ENCODE measurements at regions not wholly inside any gene's neighbourhood (a gene's known extent, or its start where the extent isn't known, plus 50 kb on each side); places are given as distances from the start of the nearest gene placed in this dataset.

GRCh38 chr12:85530456-85530855, 250.4 kb downstream of the ALX1 start:
- H3K9ac ChIP-seq (ENCODE audit: low read length): no peak overlapping the region
- no peaks in the 10 kb centered on the region for H3K36me3 ChIP-seq (ENCODE audit: control insufficient read depth in 1 of 2, insufficient read depth in 2 of 2, low read length in 2 of 2)
- H3K4me3 ChIP-seq (ENCODE audit: low read depth, low read length): no peak overlapping the region
- no peak for DNase-seq
- H3K14ac ChIP-seq (ENCODE audit: low read length): no peak overlapping the region
- no peak overlapping the region for H3K27ac ChIP-seq (ENCODE audit: low read depth, low read length)
- no peaks in the 10 kb centered on the region for H3K79me2 ChIP-seq (ENCODE audit: control insufficient read depth, insufficient read depth, low read length, poor library complexity)
- no peak overlapping the region for H4K8ac ChIP-seq (ENCODE audit: low read depth, low read length)
- H2AK5ac ChIP-seq (ENCODE audit: low read length): no peak overlapping the region
- no peak overlapping the region for H3K23ac ChIP-seq (ENCODE audit: low read length)
- H3K27me3 ChIP-seq (ENCODE audit: insufficient read depth, low read length): no peaks in the 10 kb centered on the region
- H3K4me1 ChIP-seq (ENCODE audit: control insufficient read depth in 1 of 2, insufficient read depth in 2 of 2, low read length in 2 of 2): no peaks in the 10 kb centered on the region
- H3K4ac ChIP-seq (ENCODE audit: low read depth, low read length): no peak overlapping the region
- H3K18ac ChIP-seq (ENCODE audit: low read length): no peak overlapping the region
- no CpG with 5 or more reads among the region's 4 CpGs for WGBS (ENCODE audit: extremely low coverage, insufficient coverage, insufficient read length)
- H3K4me2 ChIP-seq (ENCODE audit: low read length): no peak overlapping the region
- H2AFZ ChIP-seq (ENCODE audit: insufficient read depth, low read length, poor library complexity): no peak overlapping the region
- no peak overlapping the region for H2BK12ac ChIP-seq (ENCODE audit: low read length)
- H4K91ac ChIP-seq (ENCODE audit: low read depth, low read length): no peak overlapping the region
- H4K12ac ChIP-seq (ENCODE audit: low read depth, low read length): no peak overlapping the region
- H2BK5ac ChIP-seq (ENCODE audit: low read depth, low read length, poor library complexity): no peak overlapping the region
- no peaks in the 10 kb centered on the region for H3K9me3 ChIP-seq (ENCODE audit: insufficient read depth, low read depth, low read length)
- no peaks in the 10 kb centered on the region for H3K79me1 ChIP-seq (ENCODE audit: low read length)
- H2BK120ac ChIP-seq (ENCODE audit: insufficient read depth, low read length, poor library complexity): no peak overlapping the region

DNA sequence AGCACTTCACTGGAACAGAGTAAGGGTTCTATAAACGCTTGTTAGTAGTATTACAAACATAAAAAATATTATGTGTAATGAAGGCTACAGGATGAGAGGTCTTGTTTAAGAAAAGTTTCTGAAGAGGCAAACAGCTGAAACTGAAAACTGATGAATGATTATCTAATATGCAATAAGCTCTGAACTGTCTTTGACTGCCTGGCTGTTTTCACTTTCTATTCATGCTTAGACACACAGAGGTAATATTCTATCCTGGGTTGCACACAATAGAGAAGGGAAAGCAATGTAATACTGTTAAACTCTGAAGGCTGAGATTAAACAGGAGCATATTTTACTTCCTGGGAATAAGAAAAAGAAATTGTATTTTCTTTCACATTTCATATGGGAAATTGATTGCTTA, 251.3 kb downstream of the ALX1 start:
- H3K4me2 ChIP-seq (ENCODE audit: low read length): no peak overlapping the region
- H2BK120ac ChIP-seq (ENCODE audit: insufficient read depth, low read length, poor library complexity): no peak overlapping the region
- H2BK5ac ChIP-seq (ENCODE audit: low read depth, low read length, poor library complexity): no peak overlapping the region
- H3K79me1 ChIP-seq (ENCODE audit: low read length): no peaks in the 10 kb centered on the region
- no peak overlapping the region for H2BK12ac ChIP-seq (ENCODE audit: low read length)
- H3K14ac ChIP-seq (ENCODE audit: low read length): no peak overlapping the region
- no peak overlapping the region for H3K27ac ChIP-seq (ENCODE audit: low read depth, low read length)
- no CpG with 5 or more reads among the region's 1 CpG for WGBS (ENCODE audit: extremely low coverage, insufficient coverage, insufficient read length)
- no peak overlapping the region for H3K23ac ChIP-seq (ENCODE audit: low read length)
- no peaks in the 10 kb centered on the region for H3K9me3 ChIP-seq (ENCODE audit: insufficient read depth, low read depth, low read length)
- no peaks in the 10 kb centered on the region for H3K27me3 ChIP-seq (ENCODE audit: insufficient read depth, low read length)
- no peaks in the 10 kb centered on the region for H3K4me1 ChIP-seq (ENCODE audit: control insufficient read depth in 1 of 2, insufficient read depth in 2 of 2, low read length in 2 of 2)
- H4K91ac ChIP-seq (ENCODE audit: low read depth, low read length): no peak overlapping the region
- H3K36me3 ChIP-seq (ENCODE audit: control insufficient read depth in 1 of 2, insufficient read depth in 2 of 2, low read length in 2 of 2): no peaks in the 10 kb centered on the region
- no peak overlapping the region for H2AFZ ChIP-seq (ENCODE audit: insufficient read depth, low read length, poor library complexity)
- H3K4ac ChIP-seq (ENCODE audit: low read depth, low read length): no peak overlapping the region
- no peak overlapping the region for H2AK5ac ChIP-seq (ENCODE audit: low read length)
- no peak overlapping the region for H3K18ac ChIP-seq (ENCODE audit: low read length)
- H3K4me3 ChIP-seq (ENCODE audit: low read depth, low read length): no peak overlapping the region
- no peak overlapping the region for H3K9ac ChIP-seq (ENCODE audit: low read length)
- DNase-seq: no peak
- no peaks in the 10 kb centered on the region for H3K79me2 ChIP-seq (ENCODE audit: control insufficient read depth, insufficient read depth, low read length, poor library complexity)
- H4K12ac ChIP-seq (ENCODE audit: low read depth, low read length): no peak overlapping the region
- no peak overlapping the region for H4K8ac ChIP-seq (ENCODE audit: low read depth, low read length)

DNA sequence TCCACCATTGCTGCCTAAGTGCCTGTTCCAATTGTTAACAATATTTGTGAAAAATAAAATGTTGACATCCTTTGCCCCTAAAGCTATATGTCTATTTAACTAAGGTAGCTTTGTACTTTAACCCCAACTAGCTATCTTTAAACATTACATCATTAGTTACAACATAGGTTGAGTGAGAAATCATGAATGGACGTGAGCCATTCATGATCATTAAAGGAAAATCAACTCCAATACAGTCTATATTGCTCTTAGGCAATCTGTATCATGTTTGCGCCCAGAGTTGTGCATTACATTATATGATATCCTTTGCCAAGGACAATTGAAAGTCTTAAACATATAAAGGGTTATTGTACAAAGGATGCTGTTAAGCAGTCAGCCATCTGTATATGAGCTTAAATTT, 269.6 kb downstream of the ALX1 start:
- Histone ChIP-seq H3K4me3 (ENCODE audit: low read depth, low read length) (no peak overlapping the region), H4K8ac (ENCODE audit: low read depth, low read length) (no peak overlapping the region), H3K79me1 (ENCODE audit: low read length) (no peaks in the 10 kb centered on the region), H3K9ac (ENCODE audit: low read length) (no peak overlapping the region), H3K27me3 (ENCODE audit: insufficient read depth, low read length) (no peaks in the 10 kb centered on the region), H2AFZ (ENCODE audit: insufficient read depth, low read length, poor library complexity) (no peak overlapping the region), H2BK120ac (ENCODE audit: insufficient read depth, low read length, poor library complexity) (no peak overlapping the region), H3K23ac (ENCODE audit: low read length) (no peak overlapping the region), H3K18ac (ENCODE audit: low read length) (no peak overlapping the region), H3K4me2 (ENCODE audit: low read length) (no peak overlapping the region), H3K4me1 (ENCODE audit: control insufficient read depth in 1 of 2, insufficient read depth in 2 of 2, low read length in 2 of 2) (no peaks in the 10 kb centered on the region), H3K36me3 (ENCODE audit: control insufficient read depth in 1 of 2, insufficient read depth in 2 of 2, low read length in 2 of 2) (no peaks in the 10 kb centered on the region), H4K91ac (ENCODE audit: low read depth, low read length) (no peak overlapping the region), H3K9me3 (ENCODE audit: insufficient read depth, low read depth, low read length) (no peaks in the 10 kb centered on the region), H2AK5ac (ENCODE audit: low read length) (no peak overlapping the region), H2BK5ac (ENCODE audit: low read depth, low read length, poor library complexity) (no peak overlapping the region), H3K79me2 (ENCODE audit: control insufficient read depth, insufficient read depth, low read length, poor library complexity) (no peaks in the 10 kb centered on the region), H3K14ac (ENCODE audit: low read length) (no peak overlapping the region), H3K27ac (ENCODE audit: low read depth, low read length) (no peak overlapping the region), H4K12ac (ENCODE audit: low read depth, low read length) (no peak overlapping the region), H2BK12ac (ENCODE audit: low read length) (no peak overlapping the region), H3K4ac (ENCODE audit: low read depth, low read length) (no peak overlapping the region)
- no CpG with 5 or more reads among the region's 2 CpGs for WGBS (ENCODE audit: extremely low coverage, insufficient coverage, insufficient read length)
- DNase-seq: no peak

DNA sequence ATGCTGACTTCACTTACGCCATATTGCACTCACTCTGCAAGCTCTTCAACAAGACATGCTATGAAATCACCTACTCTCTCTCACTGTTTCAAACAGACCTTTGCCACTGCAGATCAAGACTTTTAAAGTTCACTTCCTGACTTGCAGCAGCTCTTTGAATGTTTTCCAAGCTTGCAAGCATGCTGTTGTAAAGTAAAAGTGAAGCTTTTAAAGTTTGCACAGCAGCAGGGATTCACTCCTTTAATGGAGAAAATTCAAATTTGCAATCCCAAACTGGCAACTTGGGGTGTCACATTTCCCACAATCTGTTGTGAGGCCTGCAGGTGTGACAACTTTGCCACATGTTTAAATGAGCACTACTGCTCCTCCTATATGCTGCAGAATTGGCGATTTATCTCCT, 270.9 kb downstream of the ALX1 start:
- DNase-seq: no peak
- Histone ChIP-seq H3K9me3 (ENCODE audit: insufficient read depth, low read depth, low read length) (no peaks in the 10 kb centered on the region), H3K4me3 (ENCODE audit: low read depth, low read length) (no peak overlapping the region), H4K12ac (ENCODE audit: low read depth, low read length) (no peak overlapping the region), H3K23ac (ENCODE audit: low read length) (no peak overlapping the region), H3K79me1 (ENCODE audit: low read length) (no peaks in the 10 kb centered on the region), H3K4ac (ENCODE audit: low read depth, low read length) (no peak overlapping the region), H2BK5ac (ENCODE audit: low read depth, low read length, poor library complexity) (no peak overlapping the region), H3K4me1 (ENCODE audit: control insufficient read depth in 1 of 2, insufficient read depth in 2 of 2, low read length in 2 of 2) (no peaks in the 10 kb centered on the region), H3K14ac (ENCODE audit: low read length) (no peak overlapping the region), H3K27me3 (ENCODE audit: insufficient read depth, low read length) (no peaks in the 10 kb centered on the region), H3K18ac (ENCODE audit: low read length) (no peak overlapping the region), H2AFZ (ENCODE audit: insufficient read depth, low read length, poor library complexity) (no peak overlapping the region), H2BK120ac (ENCODE audit: insufficient read depth, low read length, poor library complexity) (no peak overlapping the region), H2BK12ac (ENCODE audit: low read length) (no peak overlapping the region), H3K36me3 (ENCODE audit: control insufficient read depth in 1 of 2, insufficient read depth in 2 of 2, low read length in 2 of 2) (no peaks in the 10 kb centered on the region), H3K79me2 (ENCODE audit: control insufficient read depth, insufficient read depth, low read length, poor library complexity) (no peaks in the 10 kb centered on the region), H3K9ac (ENCODE audit: low read length) (no peak overlapping the region), H3K4me2 (ENCODE audit: low read length) (no peak overlapping the region), H4K8ac (ENCODE audit: low read depth, low read length) (no peak overlapping the region), H2AK5ac (ENCODE audit: low read length) (no peak overlapping the region), H3K27ac (ENCODE audit: low read depth, low read length) (no peak overlapping the region), H4K91ac (ENCODE audit: low read depth, low read length) (no peak overlapping the region)
- no CpG with 5 or more reads among the region's 2 CpGs for WGBS (ENCODE audit: extremely low coverage, insufficient coverage, insufficient read length)
